ENCODE measurements at regions not wholly inside any gene's neighbourhood (a gene's known extent, or its start where the extent isn't known, plus 50 kb on each side); places are given as distances from the start of the nearest gene placed in this dataset.

- no peaks in the 10 kb centered on the region for H3K9me3 Mint-ChIP-seq
- H3K27ac Mint-ChIP-seq: peak overlapping the region; percentile 64
- no peaks in the 10 kb centered on the region for H3K27me3 Mint-ChIP-seq (ENCODE audit: low read depth)
- no peak overlapping the region for H3K4me3 Mint-ChIP-seq
- no peaks in the 10 kb centered on the region for H3K36me3 Mint-ChIP-seq
- H3K4me1 Mint-ChIP-seq: peaks cover 67% of the 10 kb centered on the region
- no peak for DNase-seq (ENCODE audit: low spot score in 2 of 2, unreplicated experiment in 2 of 2)
- no peak for TF ChIP-seq CTCF (IDR thresholded peaks at IDR 0.05; ENCODE audit: unreplicated experiment)
Measured at GRCh38 chr2:176699098-176699497, 429.9 kb downstream of the MTX2 start.

- Mint-ChIP-seq H3K4me1 (peaks cover 69% of the 10 kb centered on the region), H3K27ac (peak overlapping the region; percentile 64), H3K4me3 (no peak overlapping the region), H3K36me3 (no peaks in the 10 kb centered on the region), H3K9me3 (no peaks in the 10 kb centered on the region), H3K27me3 (ENCODE audit: low read depth) (no peaks in the 10 kb centered on the region)
- no peak for TF ChIP-seq CTCF (IDR thresholded peaks at IDR 0.05; ENCODE audit: unreplicated experiment)
- no peak for DNase-seq (ENCODE audit: low spot score in 2 of 2, unreplicated experiment in 2 of 2)
Measured at GRCh38 chr2:176699644-176700043, 430.4 kb downstream of the MTX2 start.

- no peaks in the 10 kb centered on the region for H3K36me3 Mint-ChIP-seq
Measured at GRCh38 chr2:176702131-176702530, 432.9 kb downstream of the MTX2 start.

GRCh38 chr2:176704282-176704858 is 435.1 kb downstream of the MTX2 start:
- peaks cover 61% of the 10 kb centered on the region for H3K4me1 Mint-ChIP-seq
- H3K27ac Mint-ChIP-seq: peak overlapping the region; percentile 35
- no peaks in the 10 kb centered on the region for H3K27me3 Mint-ChIP-seq (ENCODE audit: low read depth)
- H3K4me3 Mint-ChIP-seq: no peak overlapping the region
- no peak for TF ChIP-seq CTCF (IDR thresholded peaks at IDR 0.05; ENCODE audit: unreplicated experiment)
- H3K36me3 Mint-ChIP-seq: no peaks in the 10 kb centered on the region
- DNase-seq (ENCODE audit: low spot score in 2 of 2, unreplicated experiment in 2 of 2): no peak
- no peaks in the 10 kb centered on the region for H3K9me3 Mint-ChIP-seq

More at GRCh38 chr2:176702131-176702530, 432.9 kb downstream of the MTX2 start:
- Mint-ChIP-seq H3K4me1 (peaks cover 76% of the 10 kb centered on the region), H3K4me3 (no peak overlapping the region), H3K27ac (no peak overlapping the region), H3K9me3 (no peaks in the 10 kb centered on the region), H3K27me3 (ENCODE audit: low read depth) (no peaks in the 10 kb centered on the region)
- TF ChIP-seq CTCF (IDR thresholded peaks at IDR 0.05; ENCODE audit: unreplicated experiment): no peak
- no peak for DNase-seq (ENCODE audit: low spot score in 2 of 2, unreplicated experiment in 2 of 2)

GRCh38 chr2:176709149-176709951 is 440.1 kb downstream of the MTX2 start:
- H3K9me3 Mint-ChIP-seq: no peaks in the 10 kb centered on the region
- H3K27me3 Mint-ChIP-seq (ENCODE audit: low read depth): peaks cover 2% of the 10 kb centered on the region
- peak overlapping the region; percentile 25 for H3K27ac Mint-ChIP-seq
- H3K4me1 Mint-ChIP-seq: peaks cover 44% of the 10 kb centered on the region
- TF ChIP-seq CTCF (IDR thresholded peaks at IDR 0.05; ENCODE audit: unreplicated experiment): no peak
- H3K36me3 Mint-ChIP-seq: no peaks in the 10 kb centered on the region
- H3K4me3 Mint-ChIP-seq: no peak overlapping the region
- DNase-seq (ENCODE audit: low spot score in 2 of 2, unreplicated experiment in 2 of 2): no peak
